H1 (cell line): ENCODE measurements at regions not wholly inside any gene's neighbourhood (a gene's known extent, or its start where the extent isn't known, plus 50 kb on each side); places are given as distances from the start of the nearest gene placed in this dataset.

Experiments used
- CTCF ChIA-PET: fragments of 300-600 bp; sonication (Branson Sonifier 250); formaldehyde crosslinking; loops from one replicate; lab custom pipeline; 2021; ENCODE audit not compliant: partially characterized antibody; lab: Charles Lee
- POLR2A ChIA-PET: fragments of 300-600 bp; sonication (Branson Sonifier 250); formaldehyde crosslinking; loops from one replicate; lab custom pipeline; 2021; ENCODE audit warnings: inconsistent platforms; ENCODE audit not compliant: partially characterized antibody; lab: Charles Lee
- DNase-seq, 2 experiments: peaks; one replicate each; pipeline versions ENCODE4 v3.0.0 to v3.0.0-alpha.2; 2010 to 2022; ENCODE audit warnings: low spot score in 2 of 2, low read depth in 1 of 2, mixed read lengths in 1 of 2
- FAIRE-seq: peaks from 2 replicates; lab custom pipeline; 2011; peaks lifted over from hg19 to GRCh38; lab: Jason Lieb, UNC
- H2AFZ ChIP-seq: 2 replicates; pipeline ENCODE4 v1.8.1; 2012; ENCODE audit warnings: low read length, inconsistent platforms
- H2AK5ac ChIP-seq: 2 replicates; pipeline ENCODE4 v1.6.1; 2013; ENCODE audit warnings: low read depth, low read length
- H2BK120ac ChIP-seq: replicated peaks from 2 replicates; pipeline ENCODE3; 2013; ENCODE audit warnings: low read depth, low read length, inconsistent platforms
- H2BK12ac ChIP-seq: 2 replicates; pipeline ENCODE4 v1.6.1; 2013; ENCODE audit warnings: low read depth, low read length
- H2BK15ac ChIP-seq: 2 replicates; pipeline ENCODE4 v1.6.1; 2013; ENCODE audit warnings: low read length
- H2BK20ac ChIP-seq: 2 replicates; pipeline ENCODE4 v1.6.1; 2013; ENCODE audit warnings: low read length
- H2BK5ac ChIP-seq: 2 replicates; pipeline ENCODE4 v1.6.1; 2013; ENCODE audit warnings: low read depth, low read length
- H3K14ac ChIP-seq: 2 replicates; pipeline ENCODE4 v1.6.1; 2013; ENCODE audit warnings: inconsistent platforms; ENCODE audit not compliant: insufficient read length
- H3K18ac ChIP-seq: 2 replicates; pipeline ENCODE4 v1.6.1; 2013; ENCODE audit warnings: low read length; ENCODE audit errors: extremely low read depth
- H3K23ac ChIP-seq: 2 replicates; pipeline ENCODE4 v1.6.1; 2013; ENCODE audit warnings: inconsistent platforms; ENCODE audit not compliant: insufficient read length
- H3K23me2 ChIP-seq: 2 replicates; pipeline ENCODE4 v1.6.1; 2013; ENCODE audit warnings: low read depth, low read length
- H3K27ac ChIP-seq: 2 replicates; pipeline ENCODE4 v1.6.1; 2011; ENCODE audit warnings: low read depth, low read length, inconsistent platforms
- H3K27me3 ChIP-seq, 4 experiments: replicated peaks in 1 of 4; 1 replicate in 1 of 4; 2 replicates in 3 of 4; pipeline versions ENCODE4 v1.6.1 to v1.8.1; 2011 to 2013; ENCODE audit warnings: low read length in 3 of 4, mild to moderate bottlenecking in 3 of 4, inconsistent platforms in 2 of 4, mixed read lengths in 2 of 4, moderate library complexity in 1 of 4; ENCODE audit not compliant: control insufficient read depth in 3 of 4, insufficient read depth in 3 of 4; ENCODE audit errors: extremely low read depth in 1 of 4
- H3K36me3 ChIP-seq, 4 experiments: 2 replicates each; pipeline versions ENCODE4 v1.6.1 to v1.8.1; 2011 to 2013; ENCODE audit warnings: mild to moderate bottlenecking in 4 of 4, low read length in 3 of 4, moderate library complexity in 2 of 4, control low read depth in 1 of 4, inconsistent platforms in 1 of 4; ENCODE audit not compliant: insufficient read depth in 4 of 4, control insufficient read depth in 2 of 4
- H3K4ac ChIP-seq: replicated peaks from 2 replicates; pipeline ENCODE3; 2013; ENCODE audit warnings: low read length, low read depth, mixed read lengths, inconsistent platforms; ENCODE audit not compliant: insufficient read length
- H3K4me1 ChIP-seq, 4 experiments: replicated peaks in 1 of 4; 1 replicate in 1 of 4; 2 replicates in 3 of 4; pipeline versions ENCODE4 v1.6.1 to v1.8.1; 2011 to 2013; ENCODE audit warnings: low read length in 3 of 4, inconsistent platforms in 2 of 4, mixed read lengths in 1 of 4; ENCODE audit not compliant: insufficient read depth in 4 of 4, control insufficient read depth in 3 of 4
- H3K4me2 ChIP-seq, 2 experiments: 2 replicates each; pipeline versions ENCODE4 v1.6.1 to v1.8.1; 2011 to 2013; ENCODE audit warnings: low read depth in 2 of 2, low read length in 2 of 2, control low read depth in 1 of 2, inconsistent platforms in 1 of 2, mild to moderate bottlenecking in 1 of 2; ENCODE audit not compliant: insufficient read depth in 1 of 2
- H3K4me3 ChIP-seq, 4 experiments: fragments of 200-600, 300-600 bp in 1 of 4; sonication (generic), shearing (Covaris generic), sonication (Bioruptor Twin) in 1 of 4; 2 replicates each; pipeline versions ENCODE4 v1.5.1 to v1.8.1; 2011 to 2016; ENCODE audit warnings: low read length in 4 of 4, low read depth in 3 of 4, control low read depth in 2 of 4, inconsistent platforms in 2 of 4, mild to moderate bottlenecking in 2 of 4, mixed read lengths in 1 of 4, moderate library complexity in 1 of 4; ENCODE audit not compliant: insufficient read depth in 2 of 4; ENCODE audit errors: extremely low read depth in 1 of 4
- H3K56ac ChIP-seq: replicated peaks from 2 replicates; pipeline ENCODE3; 2013; ENCODE audit warnings: low read depth, mild to moderate bottlenecking, mixed read lengths, low read length, inconsistent platforms; ENCODE audit not compliant: insufficient read length
- H3K79me1 ChIP-seq: 2 replicates; pipeline ENCODE4 v1.6.1; 2013; ENCODE audit warnings: low read depth, low read length, control low read depth
- H3K79me2 ChIP-seq, 2 experiments: 2 replicates each; pipeline versions ENCODE4 v1.6.1 to v1.8.1; 2012 to 2013; ENCODE audit warnings: low read length in 2 of 2, mild to moderate bottlenecking in 2 of 2, inconsistent platforms in 1 of 2; ENCODE audit not compliant: insufficient read depth in 2 of 2, control insufficient read depth in 1 of 2
- H3K9ac ChIP-seq, 4 experiments: replicated peaks in 1 of 4; 1 replicate in 1 of 4; 2 replicates in 3 of 4; pipeline versions ENCODE4 v1.6.1 to v1.8.1; 2011 to 2013; ENCODE audit warnings: low read depth in 3 of 4, low read length in 3 of 4, control low read depth in 2 of 4, mild to moderate bottlenecking in 2 of 4, moderate library complexity in 2 of 4, inconsistent platforms in 1 of 4; ENCODE audit errors: extremely low read depth in 1 of 4
- H3K9me3 ChIP-seq, 2 experiments: 2 replicates each; pipeline versions ENCODE4 v1.6.1 to v1.8.1; 2012 to 2013; ENCODE audit warnings: mild to moderate bottlenecking in 2 of 2, moderate library complexity in 2 of 2, control low read depth in 1 of 2, inconsistent platforms in 1 of 2, low read depth in 1 of 2, low read length in 1 of 2, mixed read lengths in 1 of 2; ENCODE audit not compliant: insufficient read depth in 2 of 2
- H4K20me1 ChIP-seq, 2 experiments: replicated peaks in 1 of 2; 2 replicates each; pipeline versions ENCODE3 to v1.8.1; 2011 to 2013; ENCODE audit warnings: inconsistent platforms in 2 of 2, low read length in 2 of 2, mild to moderate bottlenecking in 1 of 2; ENCODE audit not compliant: insufficient read depth in 2 of 2, control insufficient read depth in 1 of 2
- H4K5ac ChIP-seq: 2 replicates; pipeline ENCODE4 v1.6.1; 2013; ENCODE audit warnings: low read length, low read depth, mixed read lengths, inconsistent platforms; ENCODE audit not compliant: insufficient read length
- H4K8ac ChIP-seq: 2 replicates; pipeline ENCODE4 v1.8.0; 2013; ENCODE audit warnings: mild to moderate bottlenecking, moderate library complexity, low read length, inconsistent platforms; ENCODE audit not compliant: insufficient read depth; ENCODE audit errors: extremely low read depth
- H4K91ac ChIP-seq: replicated peaks from 2 replicates; pipeline ENCODE3; 2013; ENCODE audit warnings: low read length, mixed read lengths, inconsistent platforms; ENCODE audit not compliant: insufficient read length
- ATF3 ChIP-seq: IDR thresholded peaks from 2 replicates; pipeline ENCODE4 v1.6.1; 2011; ENCODE audit warnings: low read depth, mild to moderate bottlenecking, low read length; ENCODE audit not compliant: insufficient read depth
- CHD1 ChIP-seq: IDR thresholded peaks from 2 replicates; pipeline ENCODE4 v1.6.1; 2012; ENCODE audit warnings: low read depth, low read length, improper control_type of control experiment
- E2F6 ChIP-seq: IDR thresholded peaks from 2 replicates; pipeline ENCODE4 v1.6.1; 2012; ENCODE audit warnings: inconsistent platforms
- EGR1 ChIP-seq: IDR thresholded peaks from 2 replicates; pipeline ENCODE4 v1.6.1; 2011; ENCODE audit warnings: low read depth, low read length, borderline replicate concordance
- EP300 ChIP-seq, 2 experiments: IDR thresholded peaks; 1 replicate in 1 of 2; 2 replicates in 1 of 2; pipeline ENCODE4 v1.6.1; 2011 to 2012; ENCODE audit warnings: low read depth in 2 of 2, low read length in 2 of 2, mild to moderate bottlenecking in 2 of 2, borderline replicate concordance in 1 of 2, inconsistent platforms in 1 of 2, moderate library complexity in 1 of 2
- EZH2 ChIP-seq: fragments of 200-600 bp; sonication (generic); IDR thresholded peaks from 2 replicates; pipeline ENCODE4 v1.7.1; 2012; ENCODE audit warnings: low read depth, mild to moderate bottlenecking, moderate library complexity, low read length, inconsistent platforms; ENCODE audit not compliant: severe bottlenecking
- JUND ChIP-seq: IDR thresholded peaks from 2 replicates; pipeline ENCODE4 v1.6.1; 2011; ENCODE audit warnings: mild to moderate bottlenecking, improper control_type of control experiment, low read length
- KDM1A ChIP-seq: fragments of 200-600, 300-600 bp; sonication (generic); IDR thresholded peaks from 2 replicates; pipeline ENCODE4 v1.7.1; 2016; ENCODE audit warnings: mild to moderate bottlenecking, low read length, borderline replicate concordance
- KDM4A ChIP-seq: IDR thresholded peaks from one replicate; pipeline ENCODE4 v1.7.1; 2012; ENCODE audit warnings: low read depth, mild to moderate bottlenecking, moderate library complexity, low read length, inconsistent platforms; ENCODE audit not compliant: severe bottlenecking
- PHF8 ChIP-seq: fragments of 200-600 bp; sonication (generic); conservative IDR thresholded peaks from 2 replicates; pipeline ENCODE4 v1.7.1; 2012; ENCODE audit warnings: low read depth, mild to moderate bottlenecking, inconsistent platforms, low read length, moderate library complexity
- SIN3A ChIP-seq, 2 experiments: IDR thresholded peaks in 1 of 2; conservative IDR thresholded peaks in 1 of 2; 2 replicates each; pipeline ENCODE4 v1.6.1; 2011 to 2012; ENCODE audit warnings: low read length in 2 of 2, improper control_type of control experiment in 1 of 2, low read depth in 1 of 2, mild to moderate bottlenecking in 1 of 2
- SP1 ChIP-seq: IDR thresholded peaks from 2 replicates; pipeline ENCODE4 v1.6.1; 2011; ENCODE audit warnings: low read depth, low read length
- SUZ12 ChIP-seq: fragments of 200-600 bp; sonication (generic); IDR thresholded peaks from 2 replicates; pipeline ENCODE4 v1.6.1; 2012; ENCODE audit warnings: mild to moderate bottlenecking, inconsistent platforms, low read length, moderate library complexity, mixed read lengths
- TEAD4 ChIP-seq: IDR thresholded peaks from 2 replicates; pipeline ENCODE4 v1.6.1; 2012; ENCODE audit warnings: low read depth, low read length, inconsistent platforms, mixed read lengths
- WGBS, 2 experiments: shearing (Covaris generic) in 1 of 2; methylation state at CpG; one replicate each; pipeline versions ENCODE4 v1.1.6 to v1.1.7; 2013 to 2015; ENCODE audit warnings: low lambda C conversion rate in 2 of 2, mixed read lengths in 2 of 2, inconsistent platforms in 1 of 2, low coverage in 1 of 2, missing lambda C conversion rate in 1 of 2; ENCODE audit not compliant: insufficient replicate concordance in 2 of 2, insufficient coverage in 1 of 2, insufficient read length in 1 of 2; ENCODE audit errors: extremely low coverage in 1 of 2, missing lambda C conversion rate in 1 of 2; 5-methylcytosine and 5-hydroxymethylcytosine counted together

- WGBS, 2 experiments = 94 to 100% methylated on average over 2 to 3 of the region's 3 CpGs
- H3K23ac ChIP-seq = no peak overlapping the region
- H4K5ac ChIP-seq = no peak overlapping the region
- H2BK20ac ChIP-seq = no peak overlapping the region
- ChIA-PET POLR2A (no interaction called here), CTCF (no interaction called here)
- no peak overlapping the region for H4K91ac ChIP-seq
- no peaks in the 10 kb centered on the region for H3K27me3 ChIP-seq
- H2BK120ac ChIP-seq = no peak overlapping the region
- H3K36me3 ChIP-seq = no peaks in the 10 kb centered on the region
- H3K4ac ChIP-seq = no peak overlapping the region
- no peak overlapping the region for H3K27ac ChIP-seq
- no peaks in the 10 kb centered on the region for H3K23me2 ChIP-seq
- no peak overlapping the region for H2BK15ac ChIP-seq
- no peak for DNase-seq
- no peaks in the 10 kb centered on the region for H3K79me2 ChIP-seq
- H3K56ac ChIP-seq = no peak overlapping the region
- H4K8ac ChIP-seq = no peak overlapping the region
- H3K14ac ChIP-seq = no peak overlapping the region
- H3K4me1 ChIP-seq = no peaks in the 10 kb centered on the region
- no peak overlapping the region for H3K4me3 ChIP-seq
- H3K18ac ChIP-seq = no peak overlapping the region
- no peak overlapping the region for H2BK12ac ChIP-seq
- no peak overlapping the region for H3K4me2 ChIP-seq
- no peak overlapping the region for H3K9ac ChIP-seq
- FAIRE-seq = no peak
- no peak overlapping the region for H2BK5ac ChIP-seq
- no peak overlapping the region for H2AFZ ChIP-seq
- H2AK5ac ChIP-seq = no peak overlapping the region
- no peaks in the 10 kb centered on the region for H3K79me1 ChIP-seq
- no peaks in the 10 kb centered on the region for H3K9me3 ChIP-seq
- H4K20me1 ChIP-seq = no peaks in the 10 kb centered on the region
- TF ChIP-seq PHF8 (no peak), EZH2 (no peak), SP1 (no peak), ATF3 (no peak), SIN3A (conservative IDR thresholded peaks at IDR 0.05 in 1 of 2, IDR thresholded peaks at IDR 0.05 in 1 of 2; ENCODE audit: low read depth in 1 of 2, low read length in 2 of 2) (no peak), SUZ12 (no peak), TEAD4 (no peak), CHD1 (no peak), EGR1 (no peak), KDM1A (no peak), KDM4A (no peak), E2F6 (no peak), EP300 (IDR thresholded peaks at IDR 0.05; ENCODE audit: borderline replicate concordance in 1 of 2, low read depth in 2 of 2, low read length in 2 of 2) (no peak), JUND (no peak)
Observed at GRCh38 chr3:166456286-166456685, 619.1 kb upstream of the BCHE start.
